A673 (cell line): ENCODE measurements at regions not wholly inside any gene's neighbourhood (a gene's known extent, or its start where the extent isn't known, plus 50 kb on each side); places are given as distances from the start of the nearest gene placed in this dataset.

Experiments used
- CTCF ChIP-seq: fragments of 300-800, 200-600 bp; sonication (generic); conservative IDR thresholded peaks from 2 replicates; pipeline ENCODE4 v1.5.1; 2017; ENCODE audit warnings: low read depth, mild to moderate bottlenecking, antibody characterized with exemption, low read length, moderate library complexity, mixed read lengths
- EZH2 ChIP-seq: fragments of 200-600 bp; sonication (generic); IDR thresholded peaks from 2 replicates; pipeline ENCODE4 v1.6.1; 2017; ENCODE audit warnings: borderline replicate concordance, low read depth, mild to moderate bottlenecking, mixed read lengths, antibody characterized with exemption, low read length; ENCODE audit not compliant: poor library complexity, severe bottlenecking

- TF ChIP-seq CTCF (no peak), EZH2 (no peak)
Observed at GRCh38 chr1:243927381-243927780, 77.3 kb upstream of the AKT3 start.
